Ammon's horn (tissue), 1 donor: ENCODE measurements at regions not wholly inside any gene's neighbourhood (a gene's known extent, or its start where the extent isn't known, plus 50 kb on each side); places are given as distances from the start of the nearest gene placed in this dataset.
"Not testable (repeated sequence)": the region's sequence is repeated elsewhere in the genome, so short reads cannot be mapped to it uniquely, and the experiment has no call there.

Source experiments
- DNase-seq: peaks from one replicate; pipeline ENCODE4 v3.0.0-alpha.2; 2016; ENCODE audit warnings: low spot score

DNA sequence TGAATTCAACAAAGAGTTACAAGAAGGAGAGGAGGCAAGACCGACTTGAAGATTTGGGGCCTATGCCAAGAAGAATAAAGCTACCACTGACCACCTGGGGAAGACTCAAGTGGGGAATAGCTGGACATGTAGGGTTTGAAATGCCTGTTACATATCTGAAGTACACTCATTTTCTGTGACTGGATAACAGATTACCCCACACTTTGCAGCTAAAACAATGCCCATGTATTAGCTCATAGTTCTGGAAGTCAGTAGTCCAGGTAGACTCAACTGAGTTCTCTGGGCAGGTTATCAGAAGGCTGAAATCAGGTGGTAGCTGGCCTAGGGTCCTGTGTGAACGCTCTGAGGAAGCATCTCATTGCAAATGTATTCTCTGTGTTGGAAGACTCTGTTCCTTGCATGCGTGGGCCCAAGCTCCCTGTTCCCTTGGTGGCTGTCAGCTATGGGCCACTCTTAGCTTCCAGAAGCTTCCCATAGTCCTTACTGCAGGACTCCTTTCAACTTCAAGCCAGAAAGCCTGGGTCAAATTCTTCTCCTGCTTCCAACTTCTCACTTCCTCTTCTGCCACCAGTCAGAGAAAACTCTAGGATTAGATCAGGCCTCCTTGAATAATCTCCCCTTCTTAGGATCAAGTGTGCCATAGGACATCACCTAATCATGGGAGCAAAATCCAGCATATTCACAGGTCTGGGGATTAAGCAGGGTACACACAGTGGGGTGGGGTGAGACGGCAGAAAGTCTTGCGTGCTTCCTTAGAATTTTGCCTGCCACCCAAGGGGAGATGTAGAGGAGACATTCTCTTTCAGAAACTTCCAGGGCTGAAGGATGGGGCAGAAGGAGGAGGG is 187.8 kb downstream of the SHQ1 start:
- no peak for DNase-seq

DNA sequence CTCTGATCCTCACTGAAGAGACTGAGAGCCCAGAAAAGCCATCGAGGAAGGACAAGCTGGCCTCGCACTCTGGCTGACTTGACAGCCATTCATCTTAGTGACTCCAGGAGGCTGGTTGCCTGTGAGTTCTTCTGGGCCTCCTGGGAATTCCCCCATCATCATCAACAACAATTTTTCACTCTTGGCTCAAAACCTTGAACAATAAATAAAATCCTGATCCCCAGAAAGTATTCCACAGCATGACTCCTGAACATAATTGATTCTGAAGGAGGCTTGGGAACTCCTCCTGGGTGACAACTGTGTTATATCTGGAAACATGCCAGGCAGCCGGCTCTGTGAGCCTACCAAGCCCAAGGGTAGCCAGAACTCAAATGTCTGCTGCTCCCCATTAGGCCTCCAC is 188.6 kb downstream of the SHQ1 start:
- DNase-seq = no peak

DNA sequence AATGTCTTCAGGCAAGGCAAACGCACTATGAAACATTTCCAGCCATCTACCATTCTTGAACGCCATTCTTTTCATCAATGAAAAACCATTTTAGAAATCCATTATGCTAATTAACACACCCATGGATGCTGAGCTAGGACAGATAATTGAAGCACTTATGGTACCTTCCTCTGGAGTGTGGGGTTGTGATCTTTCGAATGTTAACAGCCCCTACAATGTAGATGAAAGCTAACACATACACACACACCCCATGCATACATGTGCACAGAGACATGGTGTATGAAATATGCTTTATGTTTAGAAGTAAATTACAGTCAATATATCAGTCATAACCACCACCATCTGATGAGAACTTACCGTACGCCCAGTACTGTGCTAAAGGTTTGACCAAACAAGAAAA is 189.1 kb downstream of the SHQ1 start:
- DNase-seq = no peak

DNA sequence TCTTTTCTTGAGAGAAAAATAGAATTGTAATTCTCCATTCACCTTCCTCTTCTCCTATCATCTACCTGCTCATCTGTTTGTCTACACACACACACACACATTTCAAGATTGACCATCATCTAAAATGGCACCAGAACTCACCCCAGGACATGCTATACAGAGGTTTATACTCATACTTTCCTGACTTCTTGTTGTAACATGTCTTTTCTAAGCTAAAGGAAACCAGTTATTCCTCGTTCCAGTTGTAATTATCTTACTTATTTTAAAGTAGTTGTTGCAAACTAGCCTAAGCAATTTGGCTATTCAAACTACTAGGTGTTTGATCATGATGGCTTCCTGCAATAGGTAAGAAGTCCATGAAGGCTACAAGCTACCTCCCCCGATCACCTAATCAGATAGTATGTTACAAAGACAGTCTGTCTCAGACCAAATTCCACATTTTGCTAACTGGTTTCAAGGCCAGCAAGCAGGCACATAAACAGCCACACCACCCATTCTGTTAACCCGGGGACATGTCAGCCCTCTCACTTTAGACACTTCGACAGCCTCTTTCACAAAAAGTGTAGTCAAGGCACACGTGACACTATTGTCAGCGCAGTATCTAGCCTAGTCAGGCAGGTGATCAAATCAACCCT is 189.7 kb downstream of the SHQ1 start:
- no peak for DNase-seq

DNA sequence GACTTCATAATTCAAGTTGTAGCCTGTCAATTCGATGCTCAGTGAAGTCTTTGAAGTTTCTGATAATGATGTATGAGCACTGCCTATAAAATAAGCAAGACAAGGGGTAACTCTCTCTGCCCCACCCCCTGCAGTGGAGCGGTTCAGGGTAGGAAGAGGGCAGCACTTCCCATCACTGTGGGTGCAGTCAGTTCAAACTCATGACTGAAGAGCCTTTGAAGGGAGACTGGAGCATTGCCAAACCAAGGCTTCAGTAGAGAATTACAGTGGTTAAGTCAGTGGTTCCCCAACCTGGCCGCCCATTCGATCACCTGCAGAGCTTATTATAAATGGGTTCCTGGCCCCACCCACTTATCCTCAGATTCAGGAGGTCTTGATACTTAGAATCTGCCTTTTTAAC is 190.6 kb downstream of the SHQ1 start:
- DNase-seq = peak; percentile 58

DNA sequence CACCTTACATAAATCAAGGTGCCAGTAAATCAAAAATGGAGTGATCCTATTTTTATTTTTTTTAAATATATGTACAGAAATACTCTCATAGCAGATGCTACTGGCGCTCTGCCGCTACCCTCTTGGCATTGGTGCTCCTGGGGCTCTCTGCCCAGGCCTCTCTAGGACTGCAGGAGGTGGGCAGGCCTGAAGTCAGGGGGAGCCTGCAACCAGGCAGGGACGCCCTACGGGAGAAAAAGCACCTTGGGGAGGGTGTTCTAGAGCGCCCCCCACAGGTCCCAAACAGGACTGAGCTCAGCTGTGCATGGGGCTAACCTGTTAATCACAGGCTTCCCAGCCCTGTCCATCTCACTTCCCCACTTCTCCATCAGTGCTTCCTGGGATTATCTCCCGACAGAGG is 192.5 kb downstream of the SHQ1 start:
- no peak for DNase-seq

DNA sequence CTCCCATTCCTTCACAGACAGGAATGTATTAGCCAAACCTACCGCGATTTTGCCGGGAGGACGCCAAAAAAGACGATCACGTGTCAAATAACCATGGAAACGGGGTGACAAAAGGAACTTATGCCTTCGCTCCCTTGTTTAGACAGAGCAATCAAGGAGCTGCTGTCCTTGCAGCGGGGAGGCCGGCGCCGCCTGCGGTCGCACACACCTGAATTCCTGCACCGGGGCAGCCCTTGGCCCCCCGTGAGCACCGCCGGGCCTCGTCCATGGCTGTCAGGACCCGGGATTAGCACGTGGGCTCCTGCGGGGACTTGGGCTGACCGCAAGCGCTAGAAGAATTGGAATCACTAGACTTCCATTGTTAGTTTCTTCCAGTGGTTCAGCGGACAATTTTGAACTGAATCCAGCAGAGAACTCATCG is 193.1 kb downstream of the SHQ1 start:
- DNase-seq = peak; percentile 69

DNA sequence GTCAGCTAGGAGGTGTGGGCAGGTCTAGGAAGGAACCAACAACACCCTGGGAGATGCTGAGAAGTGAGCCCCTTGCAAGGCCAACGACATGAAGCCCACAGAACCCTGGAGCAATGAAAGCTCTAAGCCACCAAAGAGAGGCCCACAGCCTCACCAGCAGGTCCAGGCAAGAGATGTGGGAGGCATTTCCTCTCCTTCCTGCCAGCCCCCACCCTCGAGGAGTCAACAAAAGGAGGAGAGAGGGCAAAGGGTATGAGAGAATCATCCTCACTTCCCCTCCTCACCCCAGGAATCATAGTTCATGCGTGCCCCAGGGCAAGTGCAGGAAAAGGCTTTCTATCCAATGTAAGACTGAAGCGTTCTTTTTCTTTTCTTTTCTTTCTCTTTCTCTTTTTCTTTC is 195.8 kb downstream of the SHQ1 start:
- DNase-seq = no peak

DNA sequence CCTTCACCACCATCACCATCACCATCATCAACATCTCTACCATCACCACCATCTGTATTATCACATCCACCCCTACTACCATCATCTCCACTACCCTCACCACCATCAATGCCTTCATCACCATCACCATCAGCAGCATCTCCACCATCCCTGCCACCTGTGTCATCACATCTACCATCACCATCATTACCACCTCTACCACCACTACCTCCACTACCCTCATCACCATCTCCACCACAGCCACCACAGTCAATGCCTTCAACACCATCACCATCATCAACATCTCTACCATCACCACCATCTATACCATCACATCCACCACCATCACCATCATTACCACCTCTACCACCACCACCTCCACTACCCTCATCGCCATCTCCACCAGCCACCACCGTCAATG is 196.7 kb downstream of the SHQ1 start:
- DNase-seq = no peak

DNA sequence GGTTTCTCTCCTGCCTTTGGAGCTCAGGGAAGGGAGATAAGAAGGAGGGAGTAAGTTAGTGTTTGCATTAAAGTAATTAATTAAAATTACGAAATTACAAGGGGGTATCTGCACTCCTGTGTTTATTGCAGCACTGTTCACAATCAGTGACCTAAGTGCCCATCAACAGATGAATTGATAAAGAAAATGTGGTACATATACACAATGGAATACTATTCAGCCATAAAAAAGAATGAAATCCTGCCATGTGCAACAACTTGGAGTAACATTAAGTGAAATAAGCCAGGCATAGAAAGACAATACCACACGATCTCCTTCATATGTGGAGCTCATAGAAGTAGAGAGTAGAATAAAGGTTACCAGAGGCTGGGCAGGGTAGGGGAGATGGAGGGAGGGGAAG is 202.0 kb downstream of the SHQ1 start:
- no peak for DNase-seq

DNA sequence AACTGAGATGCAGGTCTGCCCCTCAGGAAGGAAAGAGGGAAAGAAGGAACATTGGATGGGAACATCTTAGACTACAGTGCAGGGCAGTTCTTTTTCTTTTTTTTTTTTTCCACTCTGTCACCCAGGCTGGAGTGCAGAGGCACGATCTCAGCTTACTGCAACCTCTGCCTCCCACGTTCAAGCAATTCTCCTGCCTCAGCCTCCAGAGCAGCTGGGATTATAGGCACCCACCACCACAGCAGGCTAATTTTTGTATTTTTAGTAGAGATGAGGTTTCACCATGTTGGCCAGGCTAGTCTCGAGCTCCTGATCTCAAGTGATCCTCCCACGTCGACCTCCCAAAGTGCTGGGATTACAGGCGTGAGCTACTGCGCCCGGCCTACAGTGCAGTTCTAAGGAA is 204.6 kb downstream of the SHQ1 start:
- not testable (repeated sequence) for DNase-seq

DNA sequence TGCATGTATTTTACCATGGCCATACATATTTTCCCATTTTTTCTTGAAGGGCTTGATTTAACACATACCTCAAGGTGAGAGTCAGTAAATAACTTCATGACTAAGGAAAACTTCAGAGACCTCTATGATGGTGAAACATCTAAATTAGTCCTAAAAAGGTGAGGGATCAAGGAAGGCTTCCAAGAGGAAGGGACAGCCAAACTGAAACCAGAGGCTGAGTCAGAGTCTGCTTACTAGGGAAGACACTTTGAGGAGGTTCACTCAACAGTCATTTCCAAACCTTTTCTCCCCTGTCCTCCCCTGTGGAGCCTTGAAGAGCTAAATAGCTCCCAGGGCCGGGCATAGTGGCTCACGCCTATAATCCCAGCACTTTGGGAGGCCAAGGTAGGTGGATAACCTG is 206.6 kb downstream of the SHQ1 start:
- no peak for DNase-seq

DNA sequence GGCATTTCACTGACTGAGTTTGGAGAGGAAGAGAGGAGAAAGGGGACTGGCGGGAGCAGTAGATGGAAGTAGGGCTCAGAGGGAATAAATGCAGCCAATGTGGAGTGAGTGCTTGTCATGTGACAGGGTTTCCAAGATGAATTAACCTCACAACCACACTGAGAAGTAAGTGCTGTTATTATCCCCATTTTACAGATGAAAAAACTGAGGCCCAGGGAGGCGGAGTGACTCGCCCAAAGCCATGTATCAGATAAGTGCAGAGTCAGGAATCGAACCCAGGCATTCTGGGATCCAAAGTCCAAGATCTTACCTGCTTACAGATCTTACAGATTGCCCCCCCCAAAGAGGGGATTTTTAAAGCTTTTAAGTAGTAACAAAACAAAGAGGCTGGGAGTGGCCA is 207.2 kb downstream of the SHQ1 start:
- no peak for DNase-seq

DNA sequence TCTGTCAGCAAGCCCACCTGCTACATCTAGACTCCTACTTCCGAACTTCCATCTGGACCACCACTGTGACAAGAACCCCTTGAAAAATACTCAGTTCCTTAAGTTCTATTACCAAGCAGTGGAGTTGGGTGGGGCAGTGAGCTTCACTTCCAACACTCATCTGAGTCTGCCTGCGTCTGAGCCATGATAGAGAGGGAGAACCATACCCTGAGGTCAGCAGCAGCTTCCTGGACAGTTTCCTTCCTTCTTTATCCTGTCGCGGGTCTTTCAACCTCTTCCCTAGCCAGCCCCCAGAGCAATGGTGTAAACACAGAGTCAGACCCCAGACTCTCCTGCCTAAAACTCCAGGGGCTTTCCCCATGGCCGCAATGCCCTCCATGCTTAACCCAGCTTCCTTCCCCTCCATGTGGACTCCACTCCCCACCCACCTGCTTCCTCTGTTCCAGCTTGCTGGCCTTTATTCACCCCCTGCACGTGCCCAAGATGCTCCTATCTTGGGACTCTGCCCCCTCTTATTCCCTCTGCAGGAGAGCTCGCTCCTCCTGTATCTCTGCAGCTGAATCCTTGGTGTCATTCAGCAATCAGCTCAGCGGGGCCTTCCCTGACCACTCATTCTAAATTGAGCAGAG is 211.2 kb downstream of the SHQ1 start:
- DNase-seq = no peak

DNA sequence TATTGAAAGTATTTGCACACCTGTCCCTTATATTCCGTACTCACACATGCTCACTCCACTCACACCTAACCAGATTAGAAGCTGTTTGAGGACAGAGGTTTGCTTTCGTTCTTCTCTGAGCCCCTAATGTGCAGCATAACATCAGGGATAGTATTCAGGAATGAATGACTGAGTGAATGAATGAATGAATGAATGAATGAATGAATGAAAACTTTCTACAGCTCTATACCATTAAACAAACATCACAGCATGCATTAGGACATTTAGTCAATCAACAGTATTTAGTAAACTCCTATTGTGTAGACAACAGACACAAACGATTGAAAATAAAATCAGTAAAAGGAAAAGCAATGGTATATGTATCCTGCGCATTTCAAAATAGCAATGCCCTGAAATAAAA is 212.7 kb downstream of the SHQ1 start:
- DNase-seq = no peak

DNA sequence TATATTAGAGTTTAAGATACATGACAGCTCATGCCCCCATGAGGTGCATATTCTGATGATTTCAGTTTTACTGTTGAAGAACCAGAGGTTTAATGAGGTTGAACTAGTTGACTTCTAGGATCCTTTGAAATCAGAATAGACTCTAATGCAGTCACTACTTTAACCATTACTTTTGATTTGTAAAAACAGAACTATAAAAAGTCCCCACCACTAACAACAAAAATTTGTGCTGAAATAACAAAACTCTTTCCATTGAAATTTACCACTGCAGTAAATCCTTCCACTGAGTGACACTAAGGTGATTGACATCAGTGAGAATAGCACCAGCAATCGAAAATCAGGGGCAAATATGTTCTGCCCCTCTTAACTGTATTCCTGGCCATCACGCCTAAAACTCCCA is 214.1 kb downstream of the SHQ1 start:
- no peak for DNase-seq

DNA sequence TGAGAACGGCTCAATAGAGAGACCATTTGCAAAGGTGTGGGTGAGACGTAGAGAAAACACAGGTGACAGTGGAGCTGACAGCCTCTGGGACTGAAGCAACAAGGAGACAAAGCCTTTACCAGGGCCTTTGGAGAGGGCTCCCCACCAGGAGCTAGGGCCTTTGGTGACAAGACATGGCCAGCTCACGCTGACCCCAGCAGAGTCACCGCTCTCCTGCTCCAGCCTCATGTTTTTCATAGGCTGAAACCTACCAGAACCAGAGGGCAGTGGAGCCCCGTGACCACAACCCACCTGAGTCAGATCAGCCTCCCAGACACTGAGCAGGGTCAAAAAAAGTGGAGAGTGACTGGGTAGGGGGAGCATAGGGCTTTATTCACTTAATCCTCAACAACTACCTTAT is 214.7 kb downstream of the SHQ1 start:
- DNase-seq = no peak

DNA sequence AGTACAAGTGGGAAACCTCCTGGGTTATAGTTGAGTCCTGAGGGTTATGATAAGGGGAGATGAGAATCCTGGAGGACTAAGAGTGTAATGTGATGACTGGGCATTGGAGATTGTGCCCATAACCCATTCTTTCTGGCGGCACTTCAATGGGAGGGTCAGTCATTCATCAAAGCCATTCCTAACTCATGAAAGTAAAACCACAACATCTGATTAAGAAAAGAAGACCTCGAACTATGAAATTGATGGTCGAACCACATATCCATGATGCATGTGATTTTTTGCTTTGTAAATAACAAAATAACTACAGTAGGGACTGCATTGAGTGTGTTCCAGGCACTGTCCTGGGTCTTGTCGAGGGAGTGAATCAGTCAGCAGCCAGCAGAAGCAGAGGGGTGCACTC is 215.1 kb downstream of the SHQ1 start:
- DNase-seq = no peak

DNA sequence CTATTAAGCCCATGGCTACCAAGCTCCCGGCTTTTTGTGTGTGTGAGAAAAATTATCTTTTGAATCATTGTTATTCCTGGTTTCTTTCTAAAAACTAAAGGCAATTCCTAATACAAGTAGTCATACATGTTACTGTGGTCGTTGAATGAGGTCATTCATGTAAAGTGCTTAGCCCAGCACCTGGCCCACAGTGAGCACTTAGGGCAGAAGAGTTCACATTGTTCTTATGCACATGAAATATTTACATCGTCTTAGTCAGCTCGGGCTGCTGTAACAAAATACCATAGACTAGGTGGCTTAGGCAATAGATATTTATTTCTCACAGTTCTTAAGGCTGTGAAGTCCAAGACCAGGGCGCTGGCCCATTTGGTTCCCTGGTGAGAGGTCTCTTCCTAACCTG is 216.1 kb downstream of the SHQ1 start:
- DNase-seq = no peak

DNA sequence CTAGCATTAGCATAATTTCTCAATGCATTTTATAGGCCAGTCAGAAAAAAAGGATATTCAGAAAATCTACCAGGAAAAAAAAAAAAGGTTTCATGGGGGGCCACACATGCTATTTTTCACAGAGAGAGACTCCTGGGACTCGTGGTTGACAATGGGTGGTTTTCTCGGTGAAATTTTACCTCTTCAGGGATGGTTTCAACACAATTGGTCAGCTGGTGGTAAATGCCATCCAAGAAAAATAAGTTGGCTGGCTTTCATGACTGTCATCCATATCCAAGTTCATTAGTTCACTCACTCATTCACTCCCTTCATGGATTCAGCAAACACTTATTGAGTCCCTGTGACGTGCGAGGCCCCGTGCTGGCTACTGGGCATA is 217.3 kb downstream of the SHQ1 start:
- no peak for DNase-seq

DNA sequence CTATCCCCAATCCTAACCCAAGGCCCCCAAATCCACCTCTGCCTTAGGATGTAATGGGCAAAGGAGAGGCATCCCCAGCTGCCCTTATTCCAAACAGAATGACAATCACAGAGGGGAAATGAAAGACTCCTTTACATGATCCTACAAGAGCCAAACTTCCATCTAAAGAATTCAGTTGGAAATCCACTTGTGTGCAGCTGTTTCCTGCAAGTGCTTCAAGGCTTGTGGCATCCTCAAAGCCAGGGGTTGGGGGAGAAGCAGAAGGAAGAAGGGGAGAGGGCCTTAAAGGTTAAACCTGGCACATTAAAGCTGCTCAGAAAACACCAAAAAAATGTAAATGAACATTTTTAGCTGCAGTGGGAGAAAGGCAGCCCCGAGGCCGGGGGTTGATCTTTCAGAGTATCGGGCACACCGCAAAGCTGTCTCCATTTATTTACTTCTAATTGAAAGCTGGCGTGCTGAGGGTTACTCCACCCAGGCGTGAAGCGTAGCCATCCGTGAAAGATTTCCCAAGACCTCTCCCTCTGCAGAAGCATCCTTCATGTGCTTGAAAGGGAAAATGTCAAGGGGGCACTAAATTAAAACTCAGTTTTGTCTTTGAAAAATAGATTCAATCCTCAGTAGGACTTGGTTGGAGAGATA is 217.8 kb downstream of the SHQ1 start:
- no peak for DNase-seq

DNA sequence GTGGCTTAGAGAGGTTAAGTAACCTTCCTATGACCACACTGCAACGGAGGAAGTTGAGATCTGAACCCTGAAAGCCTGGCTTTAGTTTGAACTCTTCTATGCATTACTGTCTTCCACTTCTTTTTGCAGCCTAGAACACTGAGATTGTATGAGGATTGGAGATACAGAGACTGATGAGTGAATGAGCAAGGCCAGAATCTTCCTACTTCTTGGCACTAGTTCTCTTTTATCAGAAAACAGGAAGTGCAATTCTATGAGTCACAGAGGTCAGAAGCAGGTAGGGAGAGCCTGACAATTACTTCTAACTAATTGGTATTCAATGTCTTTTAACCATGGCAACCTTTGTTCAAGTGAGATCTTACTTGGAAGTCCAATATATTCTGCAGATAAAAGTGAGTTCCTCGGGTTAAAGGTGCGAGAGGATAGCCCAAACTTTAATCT is 219.0 kb downstream of the SHQ1 start:
- no peak for DNase-seq

DNA sequence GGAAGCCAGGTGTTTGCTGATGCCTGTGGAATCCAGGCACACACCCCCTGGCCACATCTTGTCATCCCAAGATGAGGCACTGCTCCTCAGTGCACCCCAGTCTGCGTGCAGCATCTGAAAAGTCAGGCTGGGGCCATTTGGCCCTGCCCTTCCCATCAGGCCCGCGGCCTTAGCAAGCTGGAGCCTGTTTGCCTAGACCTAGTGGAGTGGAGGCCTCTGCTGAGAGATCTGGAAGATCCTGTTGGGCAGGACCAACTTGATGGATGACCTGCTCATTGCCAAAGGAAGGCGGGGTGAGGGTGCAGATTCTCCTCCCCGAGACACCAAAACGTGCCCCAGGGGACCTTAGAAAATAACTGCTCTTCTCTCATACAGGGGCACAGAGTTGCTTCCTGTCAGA is 220.2 kb downstream of the SHQ1 start:
- DNase-seq = no peak
